WTC11 (cell line): ENCODE measurements at regions not wholly inside any gene's neighbourhood (a gene's known extent, or its start where the extent isn't known, plus 50 kb on each side); places are given as distances from the start of the nearest gene placed in this dataset.

Experiments used
- ESRRA ChIP-seq: sonication (generic); formaldehyde crosslinking; IDR thresholded peaks from 2 replicates; pipeline ENCODE4 v1.8.1; 2022; ENCODE audit warnings: mild to moderate bottlenecking, missing genetic modification reagents, borderline replicate concordance
- FOXP1 ChIP-seq: sonication (generic); formaldehyde crosslinking; IDR thresholded peaks from 2 replicates; pipeline ENCODE4 v1.8.0; 2022; ENCODE audit warnings: missing genetic modification reagents, mild to moderate bottlenecking, moderate library complexity, borderline replicate concordance
- NFYB ChIP-seq: sonication (generic); formaldehyde crosslinking; conservative IDR thresholded peaks from 2 replicates; pipeline ENCODE4 v1.8.0; 2022; ENCODE audit warnings: low read depth, missing genetic modification reagents
- NR2C2 ChIP-seq: sonication (generic); formaldehyde crosslinking; IDR thresholded peaks from 2 replicates; pipeline ENCODE4 v1.8.0; 2022; ENCODE audit warnings: mild to moderate bottlenecking, missing genetic modification reagents
- TF ChIP-seq, protein P1 (sequence below): sonication (generic); formaldehyde crosslinking; IDR thresholded peaks from 2 replicates; pipeline ENCODE4 v1.8.1; 2023; ENCODE audit warnings: mild to moderate bottlenecking, missing genetic modification reagents, borderline replicate concordance
- TF ChIP-seq, protein P2 (sequence below): sonication (generic); formaldehyde crosslinking; IDR thresholded peaks from 2 replicates; pipeline ENCODE4 v1.8.1; 2022; ENCODE audit warnings: low read depth, mild to moderate bottlenecking, moderate library complexity, missing genetic modification reagents, borderline replicate concordance
- TF ChIP-seq, protein P3 (sequence below): fragments of 200-600 bp; IDR thresholded peaks from 2 replicates; pipeline ENCODE4 v1.8.0; 2022; ENCODE audit warnings: antibody characterized with exemption
- TF ChIP-seq, protein P4 (sequence below): sonication (generic); formaldehyde crosslinking; IDR thresholded peaks from 2 replicates; pipeline ENCODE4 v1.8.0; 2022; ENCODE audit warnings: mild to moderate bottlenecking, missing genetic modification reagents
- TF ChIP-seq, protein P5 (sequence below): sonication (generic); formaldehyde crosslinking; IDR thresholded peaks from 2 replicates; pipeline ENCODE4 v1.8.1; 2023; ENCODE audit warnings: mild to moderate bottlenecking, missing genetic modification reagents, moderate library complexity
- TF ChIP-seq, protein P6 (sequence below): sonication (generic); formaldehyde crosslinking; IDR thresholded peaks from 2 replicates; pipeline ENCODE4 v1.8.1; 2023; ENCODE audit warnings: mild to moderate bottlenecking, missing genetic modification reagents
- TF ChIP-seq, protein P7 (sequence below): sonication (generic); formaldehyde crosslinking; IDR thresholded peaks from 2 replicates; pipeline ENCODE4 v1.8.0; 2022; ENCODE audit warnings: mild to moderate bottlenecking, missing genetic modification reagents

DNA sequence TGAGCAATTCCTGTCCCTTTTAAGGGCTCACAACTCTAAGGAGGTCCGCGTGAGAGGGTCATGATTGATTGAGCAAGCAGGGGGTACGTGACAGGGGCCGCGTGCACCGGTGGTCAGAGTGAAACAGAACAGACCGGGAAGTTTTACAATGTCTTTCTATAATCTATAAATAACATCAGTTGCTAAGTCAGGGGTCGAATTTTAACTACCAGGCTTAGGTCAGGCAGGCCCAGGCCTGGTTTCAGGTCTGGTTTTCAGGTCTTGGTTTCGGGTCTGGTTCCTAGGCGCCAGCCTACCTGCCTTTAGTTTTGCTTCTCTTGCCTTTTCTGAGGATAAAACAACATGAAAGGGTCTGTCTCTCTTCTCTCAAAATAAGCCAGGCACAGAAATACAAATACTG, 476.0 kb upstream of the CAMK1G start:
- TF ChIP-seq, protein P1, sequence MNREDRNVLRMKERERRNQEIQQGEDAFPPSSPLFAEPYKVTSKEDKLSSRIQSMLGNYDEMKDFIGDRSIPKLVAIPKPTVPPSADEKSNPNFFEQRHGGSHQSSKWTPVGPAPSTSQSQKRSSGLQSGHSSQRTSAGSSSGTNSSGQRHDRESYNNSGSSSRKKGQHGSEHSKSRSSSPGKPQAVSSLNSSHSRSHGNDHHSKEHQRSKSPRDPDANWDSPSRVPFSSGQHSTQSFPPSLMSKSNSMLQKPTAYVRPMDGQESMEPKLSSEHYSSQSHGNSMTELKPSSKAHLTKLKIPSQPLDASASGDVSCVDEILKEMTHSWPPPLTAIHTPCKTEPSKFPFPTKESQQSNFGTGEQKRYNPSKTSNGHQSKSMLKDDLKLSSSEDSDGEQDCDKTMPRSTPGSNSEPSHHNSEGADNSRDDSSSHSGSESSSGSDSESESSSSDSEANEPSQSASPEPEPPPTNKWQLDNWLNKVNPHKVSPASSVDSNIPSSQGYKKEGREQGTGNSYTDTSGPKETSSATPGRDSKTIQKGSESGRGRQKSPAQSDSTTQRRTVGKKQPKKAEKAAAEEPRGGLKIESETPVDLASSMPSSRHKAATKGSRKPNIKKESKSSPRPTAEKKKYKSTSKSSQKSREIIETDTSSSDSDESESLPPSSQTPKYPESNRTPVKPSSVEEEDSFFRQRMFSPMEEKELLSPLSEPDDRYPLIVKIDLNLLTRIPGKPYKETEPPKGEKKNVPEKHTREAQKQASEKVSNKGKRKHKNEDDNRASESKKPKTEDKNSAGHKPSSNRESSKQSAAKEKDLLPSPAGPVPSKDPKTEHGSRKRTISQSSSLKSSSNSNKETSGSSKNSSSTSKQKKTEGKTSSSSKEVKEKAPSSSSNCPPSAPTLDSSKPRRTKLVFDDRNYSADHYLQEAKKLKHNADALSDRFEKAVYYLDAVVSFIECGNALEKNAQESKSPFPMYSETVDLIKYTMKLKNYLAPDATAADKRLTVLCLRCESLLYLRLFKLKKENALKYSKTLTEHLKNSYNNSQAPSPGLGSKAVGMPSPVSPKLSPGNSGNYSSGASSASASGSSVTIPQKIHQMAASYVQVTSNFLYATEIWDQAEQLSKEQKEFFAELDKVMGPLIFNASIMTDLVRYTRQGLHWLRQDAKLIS (CRISPR knock-in tag): no peak
- TF ChIP-seq, protein P2, sequence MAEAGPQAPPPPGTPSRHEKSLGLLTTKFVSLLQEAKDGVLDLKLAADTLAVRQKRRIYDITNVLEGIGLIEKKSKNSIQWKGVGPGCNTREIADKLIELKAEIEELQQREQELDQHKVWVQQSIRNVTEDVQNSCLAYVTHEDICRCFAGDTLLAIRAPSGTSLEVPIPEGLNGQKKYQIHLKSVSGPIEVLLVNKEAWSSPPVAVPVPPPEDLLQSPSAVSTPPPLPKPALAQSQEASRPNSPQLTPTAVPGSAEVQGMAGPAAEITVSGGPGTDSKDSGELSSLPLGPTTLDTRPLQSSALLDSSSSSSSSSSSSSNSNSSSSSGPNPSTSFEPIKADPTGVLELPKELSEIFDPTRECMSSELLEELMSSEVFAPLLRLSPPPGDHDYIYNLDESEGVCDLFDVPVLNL (CRISPR knock-in tag): no peak
- TF ChIP-seq NFYB (CRISPR knock-in tag) (no peak), FOXP1 (CRISPR knock-in tag) (no peak), ESRRA (CRISPR knock-in tag) (no peak), NR2C2 (CRISPR knock-in tag) (no peak)
- TF ChIP-seq, protein P3, sequence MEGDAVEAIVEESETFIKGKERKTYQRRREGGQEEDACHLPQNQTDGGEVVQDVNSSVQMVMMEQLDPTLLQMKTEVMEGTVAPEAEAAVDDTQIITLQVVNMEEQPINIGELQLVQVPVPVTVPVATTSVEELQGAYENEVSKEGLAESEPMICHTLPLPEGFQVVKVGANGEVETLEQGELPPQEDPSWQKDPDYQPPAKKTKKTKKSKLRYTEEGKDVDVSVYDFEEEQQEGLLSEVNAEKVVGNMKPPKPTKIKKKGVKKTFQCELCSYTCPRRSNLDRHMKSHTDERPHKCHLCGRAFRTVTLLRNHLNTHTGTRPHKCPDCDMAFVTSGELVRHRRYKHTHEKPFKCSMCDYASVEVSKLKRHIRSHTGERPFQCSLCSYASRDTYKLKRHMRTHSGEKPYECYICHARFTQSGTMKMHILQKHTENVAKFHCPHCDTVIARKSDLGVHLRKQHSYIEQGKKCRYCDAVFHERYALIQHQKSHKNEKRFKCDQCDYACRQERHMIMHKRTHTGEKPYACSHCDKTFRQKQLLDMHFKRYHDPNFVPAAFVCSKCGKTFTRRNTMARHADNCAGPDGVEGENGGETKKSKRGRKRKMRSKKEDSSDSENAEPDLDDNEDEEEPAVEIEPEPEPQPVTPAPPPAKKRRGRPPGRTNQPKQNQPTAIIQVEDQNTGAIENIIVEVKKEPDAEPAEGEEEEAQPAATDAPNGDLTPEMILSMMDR: no peak
- TF ChIP-seq, protein P4, sequence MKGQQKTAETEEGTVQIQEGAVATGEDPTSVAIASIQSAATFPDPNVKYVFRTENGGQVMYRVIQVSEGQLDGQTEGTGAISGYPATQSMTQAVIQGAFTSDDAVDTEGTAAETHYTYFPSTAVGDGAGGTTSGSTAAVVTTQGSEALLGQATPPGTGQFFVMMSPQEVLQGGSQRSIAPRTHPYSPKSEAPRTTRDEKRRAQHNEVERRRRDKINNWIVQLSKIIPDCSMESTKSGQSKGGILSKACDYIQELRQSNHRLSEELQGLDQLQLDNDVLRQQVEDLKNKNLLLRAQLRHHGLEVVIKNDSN (CRISPR knock-in tag): no peak
- TF ChIP-seq, protein P5, sequence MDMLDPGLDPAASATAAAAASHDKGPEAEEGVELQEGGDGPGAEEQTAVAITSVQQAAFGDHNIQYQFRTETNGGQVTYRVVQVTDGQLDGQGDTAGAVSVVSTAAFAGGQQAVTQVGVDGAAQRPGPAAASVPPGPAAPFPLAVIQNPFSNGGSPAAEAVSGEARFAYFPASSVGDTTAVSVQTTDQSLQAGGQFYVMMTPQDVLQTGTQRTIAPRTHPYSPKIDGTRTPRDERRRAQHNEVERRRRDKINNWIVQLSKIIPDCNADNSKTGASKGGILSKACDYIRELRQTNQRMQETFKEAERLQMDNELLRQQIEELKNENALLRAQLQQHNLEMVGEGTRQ (CRISPR knock-in tag): no peak
- TF ChIP-seq, protein P6, sequence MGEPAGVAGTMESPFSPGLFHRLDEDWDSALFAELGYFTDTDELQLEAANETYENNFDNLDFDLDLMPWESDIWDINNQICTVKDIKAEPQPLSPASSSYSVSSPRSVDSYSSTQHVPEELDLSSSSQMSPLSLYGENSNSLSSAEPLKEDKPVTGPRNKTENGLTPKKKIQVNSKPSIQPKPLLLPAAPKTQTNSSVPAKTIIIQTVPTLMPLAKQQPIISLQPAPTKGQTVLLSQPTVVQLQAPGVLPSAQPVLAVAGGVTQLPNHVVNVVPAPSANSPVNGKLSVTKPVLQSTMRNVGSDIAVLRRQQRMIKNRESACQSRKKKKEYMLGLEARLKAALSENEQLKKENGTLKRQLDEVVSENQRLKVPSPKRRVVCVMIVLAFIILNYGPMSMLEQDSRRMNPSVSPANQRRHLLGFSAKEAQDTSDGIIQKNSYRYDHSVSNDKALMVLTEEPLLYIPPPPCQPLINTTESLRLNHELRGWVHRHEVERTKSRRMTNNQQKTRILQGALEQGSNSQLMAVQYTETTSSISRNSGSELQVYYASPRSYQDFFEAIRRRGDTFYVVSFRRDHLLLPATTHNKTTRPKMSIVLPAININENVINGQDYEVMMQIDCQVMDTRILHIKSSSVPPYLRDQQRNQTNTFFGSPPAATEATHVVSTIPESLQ (CRISPR knock-in tag): no peak
- TF ChIP-seq, protein P7, sequence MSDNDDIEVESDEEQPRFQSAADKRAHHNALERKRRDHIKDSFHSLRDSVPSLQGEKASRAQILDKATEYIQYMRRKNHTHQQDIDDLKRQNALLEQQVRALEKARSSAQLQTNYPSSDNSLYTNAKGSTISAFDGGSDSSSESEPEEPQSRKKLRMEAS (CRISPR knock-in tag): no peak
